GM23338 (cell line): ENCODE measurements at regions not wholly inside any gene's neighbourhood (a gene's known extent, or its start where the extent isn't known, plus 50 kb on each side); places are given as distances from the start of the nearest gene placed in this dataset.

Source experiments
- ATAC-seq: fragments of 200-7000 bp; cut with Tn5 transposase; 3 replicates; pipeline ENCODE4 v1.9.1; 2020
- DNase-seq: peaks from one replicate; pipeline ENCODE4 v3.0.0-alpha.2; 2015; ENCODE audit warnings: low spot score
- H2AFZ ChIP-seq: fragments of 200-600 bp; sonication (generic); 2 replicates; pipeline ENCODE4 v1.8.0; 2016; ENCODE audit warnings: antibody characterized with exemption, mild to moderate bottlenecking, moderate library complexity
- H3F3A ChIP-seq: fragments of 200-600 bp; sonication (generic); replicated peaks from 2 replicates; pipeline ENCODE4 v1.8.0; 2017; ENCODE audit warnings: antibody characterized with exemption, mixed run types, low read depth
- H3K27ac ChIP-seq: fragments of 200-600 bp; sonication (generic); 2 replicates; pipeline ENCODE4 v1.6.1; 2016; ENCODE audit warnings: low read depth
- H3K27me3 ChIP-seq: fragments of 200-600 bp; sonication (generic); 2 replicates; pipeline ENCODE4 v1.8.0; 2016; ENCODE audit warnings: mild to moderate bottlenecking, mixed run types, moderate library complexity; ENCODE audit not compliant: insufficient read depth
- H3K36me3 ChIP-seq: fragments of 200-600 bp; sonication (generic); 2 replicates; pipeline ENCODE4 v1.8.0; 2016; ENCODE audit warnings: mild to moderate bottlenecking; ENCODE audit not compliant: insufficient read depth
- H3K4me1 ChIP-seq: fragments of 200-600 bp; sonication (generic); 2 replicates; pipeline ENCODE4 v1.8.0; 2016; ENCODE audit warnings: mild to moderate bottlenecking, moderate library complexity; ENCODE audit not compliant: insufficient read depth
- H3K4me2 ChIP-seq: fragments of 200-600 bp; sonication (generic); 2 replicates; pipeline ENCODE4 v1.7.1; 2017; ENCODE audit warnings: mixed run types
- H3K4me3 ChIP-seq: fragments of 200-600 bp; sonication (generic); 2 replicates; pipeline ENCODE4 v1.6.1; 2016; ENCODE audit warnings: mixed run types
- H3K79me2 ChIP-seq: fragments of 200-600 bp; sonication (generic); replicated peaks from 2 replicates; pipeline ENCODE4 v1.8.0; 2017; ENCODE audit warnings: mild to moderate bottlenecking; ENCODE audit not compliant: insufficient read depth
- H3K9me2 ChIP-seq: fragments of 200-600 bp; sonication (generic); 2 replicates; pipeline ENCODE4 v1.8.0; 2017; ENCODE audit not compliant: insufficient read depth
- H4K20me1 ChIP-seq: fragments of 200-600 bp; sonication (generic); replicated peaks from 2 replicates; pipeline ENCODE4 v1.8.0; 2017; ENCODE audit warnings: mild to moderate bottlenecking; ENCODE audit not compliant: insufficient read depth
- H3K27ac Mint-ChIP-seq: 2 replicates; pipeline ENCODE4 v1.8.0; 2020; ENCODE audit warnings: inconsistent platforms, mild to moderate bottlenecking, moderate library complexity, mixed read lengths
- H3K27me3 Mint-ChIP-seq: 3 replicates; pipeline ENCODE4 v1.8.0; 2022; ENCODE audit warnings: low read depth, mild to moderate bottlenecking, moderate library complexity, mixed read lengths, inconsistent platforms; ENCODE audit not compliant: insufficient read depth, poor library complexity
- H3K36me3 Mint-ChIP-seq: 3 replicates; pipeline ENCODE4 v1.8.0; 2021; ENCODE audit warnings: low read depth, mild to moderate bottlenecking, inconsistent platforms, moderate library complexity, mixed read lengths
- H3K4me1 Mint-ChIP-seq: 3 replicates; pipeline ENCODE4 v1.8.0; 2020; ENCODE audit warnings: mild to moderate bottlenecking, inconsistent platforms, mixed read lengths
- H3K4me3 Mint-ChIP-seq: 3 replicates; pipeline ENCODE4 v1.8.0; 2021; ENCODE audit warnings: moderate library complexity, mild to moderate bottlenecking, inconsistent platforms, mixed read lengths
- H3K9me3 Mint-ChIP-seq: 3 replicates; pipeline ENCODE4 v1.8.0; 2020; ENCODE audit warnings: moderate library complexity, mild to moderate bottlenecking, inconsistent platforms, mixed read lengths
- CTCF ChIP-seq, 2 experiments: fragments of 200-600 bp in 1 of 2; sonication (generic) in 1 of 2; conservative IDR thresholded peaks; 2 replicates each; pipeline versions ENCODE4 v1.5.1 to v1.6.1; 2016 to 2017; ENCODE audit warnings: antibody characterized with exemption in 2 of 2, low read depth in 2 of 2, mild to moderate bottlenecking in 2 of 2, moderate library complexity in 1 of 2
- EZH2 ChIP-seq: fragments of 200-600 bp; sonication (generic); IDR thresholded peaks from one replicate; pipeline ENCODE4 v1.8.0; 2017; ENCODE audit warnings: antibody characterized with exemption, mild to moderate bottlenecking, low read depth; ENCODE audit not compliant: unreplicated experiment
- JUNB ChIP-seq: IDR thresholded peaks from one replicate; pipeline ENCODE4 v1.6.1; 2016; ENCODE audit warnings: antibody characterized with exemption; ENCODE audit not compliant: unreplicated experiment
- NANOG ChIP-seq: IDR thresholded peaks from 2 replicates; pipeline ENCODE4 v1.6.1; 2016; ENCODE audit warnings: antibody characterized with exemption, borderline replicate concordance
- POLR2AphosphoS5 ChIP-seq: IDR thresholded peaks from 2 replicates; pipeline ENCODE4 v1.6.1; 2016; ENCODE audit warnings: antibody characterized with exemption, low read depth
- STAT1 ChIP-seq: IDR thresholded peaks from one replicate; pipeline ENCODE4 v1.6.1; 2016; ENCODE audit warnings: antibody characterized with exemption; ENCODE audit not compliant: unreplicated experiment
- ZNF114 ChIP-seq: fragments of 250-450 bp; sonication (Bioruptor Pico); IDR thresholded peaks from 2 replicates; pipeline ENCODE4 v1.5.0; 2020; ENCODE audit warnings: mild to moderate bottlenecking, moderate library complexity
- ZNF462 ChIP-seq: fragments of 250-450 bp; sonication (Bioruptor Pico); IDR thresholded peaks from 2 replicates; pipeline ENCODE4 v1.5.0; 2020; ENCODE audit warnings: mild to moderate bottlenecking, moderate library complexity
- TF ChIP-seq, protein P1 (sequence below): IDR thresholded peaks from 2 replicates; pipeline ENCODE4 v1.6.1; 2016; ENCODE audit warnings: antibody characterized with exemption

DNA sequence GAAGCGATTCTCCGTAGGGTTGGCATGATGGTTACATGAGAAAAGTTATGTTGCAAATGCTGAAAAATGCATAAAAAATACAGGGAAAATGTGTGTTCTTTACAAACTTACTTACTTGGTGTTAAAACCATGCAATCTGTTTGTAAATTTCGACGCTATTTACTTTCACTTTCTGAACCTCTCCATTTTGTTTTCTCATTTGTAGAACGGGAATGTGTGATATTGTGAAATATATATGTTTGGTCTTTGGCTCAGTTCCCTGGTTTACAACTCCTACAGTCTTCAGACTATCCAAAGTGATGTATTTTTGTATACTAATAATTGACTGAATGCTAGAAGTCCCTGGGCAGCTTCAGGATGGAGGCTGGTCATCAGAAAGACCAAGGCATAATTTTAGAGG is 982.3 kb downstream of the ADGRL2 start:
- H3K36me3 ChIP-seq, result no peaks in the 10 kb centered on the region
- no peaks in the 10 kb centered on the region for H3K79me2 ChIP-seq
- TF ChIP-seq JUNB (no peak), ZNF114 (CRISPR knock-in tag) (no peak), CTCF (conservative IDR thresholded peaks at IDR 0.05; ENCODE audit: low read depth in 2 of 2) (no peak), POLR2AphosphoS5 (no peak), ZNF462 (CRISPR knock-in tag) (no peak), NANOG (no peak), EZH2 (no peak), STAT1 (no peak)
- TF ChIP-seq, protein P1, sequence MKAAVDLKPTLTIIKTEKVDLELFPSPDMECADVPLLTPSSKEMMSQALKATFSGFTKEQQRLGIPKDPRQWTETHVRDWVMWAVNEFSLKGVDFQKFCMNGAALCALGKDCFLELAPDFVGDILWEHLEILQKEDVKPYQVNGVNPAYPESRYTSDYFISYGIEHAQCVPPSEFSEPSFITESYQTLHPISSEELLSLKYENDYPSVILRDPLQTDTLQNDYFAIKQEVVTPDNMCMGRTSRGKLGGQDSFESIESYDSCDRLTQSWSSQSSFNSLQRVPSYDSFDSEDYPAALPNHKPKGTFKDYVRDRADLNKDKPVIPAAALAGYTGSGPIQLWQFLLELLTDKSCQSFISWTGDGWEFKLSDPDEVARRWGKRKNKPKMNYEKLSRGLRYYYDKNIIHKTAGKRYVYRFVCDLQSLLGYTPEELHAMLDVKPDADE, result no peak
- no peak overlapping the region for H3K27ac Mint-ChIP-seq
- H3K4me2 ChIP-seq, result no peak overlapping the region
- H3K9me3 Mint-ChIP-seq, result peaks cover 19% of the 10 kb centered on the region
- no peaks in the 10 kb centered on the region for H3K4me1 ChIP-seq
- H3K27me3 Mint-ChIP-seq, result no peaks in the 10 kb centered on the region
- no peak overlapping the region for H2AFZ ChIP-seq
- DNase-seq (no peak), ATAC-seq (no peak)
- H3K27me3 ChIP-seq, result no peaks in the 10 kb centered on the region
- no peak overlapping the region for H3K4me3 Mint-ChIP-seq
- 0 out of 3 replicates have a peak, but pooled peaks cover 2% of the 10 kb centered on the region for H3K4me1 Mint-ChIP-seq
- peaks cover 8% of the 10 kb centered on the region for H3K9me2 ChIP-seq
- no peak overlapping the region for H3K4me3 ChIP-seq
- no peaks in the 10 kb centered on the region for H3F3A ChIP-seq
- peaks cover 59% of the 10 kb centered on the region for H3K36me3 Mint-ChIP-seq
- no peak overlapping the region for H3K27ac ChIP-seq
- H4K20me1 ChIP-seq, result no peaks in the 10 kb centered on the region
